Keratinocyte (primary cell): ENCODE measurements at regions not wholly inside any gene's neighbourhood (a gene's known extent, or its start where the extent isn't known, plus 50 kb on each side); places are given as distances from the start of the nearest gene placed in this dataset.

Experiments used
- DNase-seq: peaks from one replicate; pipeline ENCODE4 v3.0.0-alpha.2; 2011; ENCODE audit warnings: low read depth, missing footprints, low spot score
- FAIRE-seq: peaks from 2 replicates; lab custom pipeline; 2011; peaks lifted over from hg19 to GRCh38; lab: Jason Lieb, UNC
- H2AFZ ChIP-seq: 2 replicates; pipeline ENCODE4 v1.6.0; 2012; ENCODE audit warnings: low read length, control low read depth, inconsistent platforms; ENCODE audit not compliant: control insufficient read depth
- H3K27ac ChIP-seq: 2 replicates; pipeline ENCODE4 v1.5.1; 2011; ENCODE audit warnings: low read length; ENCODE audit not compliant: control insufficient read depth, insufficient read depth
- H3K27me3 ChIP-seq: 3 replicates; pipeline ENCODE4 v1.6.0; 2011; ENCODE audit warnings: low read length; ENCODE audit not compliant: control insufficient read depth, insufficient read depth; ENCODE audit errors: extremely low read depth
- H3K36me3 ChIP-seq, 2 experiments: 2 replicates in 1 of 2; 3 replicates in 1 of 2; pipeline ENCODE4 v1.5.1; 2011; ENCODE audit warnings: low read length in 2 of 2, mild to moderate bottlenecking in 1 of 2; ENCODE audit not compliant: control insufficient read depth in 2 of 2, insufficient read depth in 2 of 2; ENCODE audit errors: extremely low read depth in 1 of 2
- H3K4me1 ChIP-seq: 3 replicates; pipeline ENCODE4 v1.5.1; 2011; ENCODE audit warnings: low read length; ENCODE audit not compliant: control insufficient read depth, insufficient read depth; ENCODE audit errors: extremely low read depth
- H3K4me2 ChIP-seq: 3 replicates; pipeline ENCODE4 v1.6.0; 2011; ENCODE audit warnings: low read depth, low read length; ENCODE audit not compliant: control insufficient read depth, insufficient read depth; ENCODE audit errors: extremely low read depth
- H3K4me3 ChIP-seq, 3 experiments: fragments of 200-600 bp in 1 of 3; sonication (generic) in 1 of 3; 2 replicates in 2 of 3; 3 replicates in 1 of 3; pipeline ENCODE4 v1.5.1; 2011 to 2016; ENCODE audit warnings: low read length in 3 of 3, mild to moderate bottlenecking in 3 of 3, control low read depth in 2 of 3, inconsistent platforms in 1 of 3, low read depth in 1 of 3, mixed read lengths in 1 of 3, mixed run types in 1 of 3, moderate library complexity in 1 of 3; ENCODE audit not compliant: control insufficient read depth in 2 of 3, insufficient read depth in 2 of 3; ENCODE audit errors: extremely low read depth in 1 of 3
- H3K79me2 ChIP-seq: 2 replicates; pipeline ENCODE4 v1.6.0; 2012; ENCODE audit warnings: low read length; ENCODE audit not compliant: control insufficient read depth, insufficient read depth
- H3K9ac ChIP-seq: 3 replicates; pipeline ENCODE4 v1.6.0; 2011; ENCODE audit warnings: low read length; ENCODE audit not compliant: control insufficient read depth, insufficient read depth; ENCODE audit errors: extremely low read depth
- H3K9me1 ChIP-seq: 3 replicates; pipeline ENCODE4 v1.6.0; 2011; ENCODE audit warnings: low read length; ENCODE audit not compliant: control insufficient read depth, insufficient read depth; ENCODE audit errors: extremely low read depth
- H3K9me3 ChIP-seq: 2 replicates; pipeline ENCODE4 v1.5.1; 2012; ENCODE audit warnings: low read depth, low read length; ENCODE audit not compliant: control insufficient read depth
- H4K20me1 ChIP-seq: 3 replicates; pipeline ENCODE4 v1.6.0; 2011; ENCODE audit warnings: low read length; ENCODE audit not compliant: control insufficient read depth, insufficient read depth; ENCODE audit errors: extremely low read depth
- EZH2 ChIP-seq: IDR thresholded peaks from one replicate; pipeline ENCODE4 v1.6.1; 2012; ENCODE audit warnings: inconsistent platforms, mild to moderate bottlenecking, low read length, moderate library complexity
- dilution Hi-C: fragments of 300-500 bp; cut with MboI; formaldehyde crosslinking; loops from one replicate; pipeline ENCODE4 v1.7.0; 2020; ENCODE audit warnings: low sequenced_read_pairs; ENCODE audit not compliant: extremely low pct_ligation_motif_present
- TF ChIP-seq, protein P1 (sequence below), 3 experiments: IDR thresholded peaks in 1 of 3; conservative IDR thresholded peaks in 1 of 3; optimal IDR thresholded peaks in 1 of 3; 2 replicates in 2 of 3; 3 replicates in 1 of 3; pipeline versions ENCODE3 to v1.5.1; 2011; ENCODE audit warnings: low read length in 3 of 3, mild to moderate bottlenecking in 3 of 3, moderate library complexity in 2 of 3, control low read depth in 1 of 3, inconsistent platforms in 1 of 3; ENCODE audit not compliant: insufficient read depth in 2 of 3; ENCODE audit errors: extremely low read depth in 1 of 3

DNA sequence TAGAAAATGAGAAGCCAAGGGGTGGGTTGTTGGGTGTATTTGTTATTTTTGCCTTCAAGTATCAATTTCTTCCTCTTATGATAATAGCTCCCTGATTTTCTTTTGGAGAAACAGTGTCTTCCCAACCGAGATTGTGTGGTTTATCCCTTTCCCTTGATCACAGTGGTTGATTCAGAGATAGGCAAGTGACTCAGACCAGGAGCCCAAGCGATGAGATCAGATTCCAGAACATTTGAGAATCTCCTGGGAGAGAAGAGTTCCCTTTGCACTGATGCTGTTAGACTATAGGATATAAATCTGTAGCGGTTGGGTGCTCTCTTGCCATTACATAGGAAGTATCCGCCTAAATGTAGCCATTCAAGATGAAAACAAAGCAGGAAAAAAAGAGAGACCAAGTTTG, 90.1 kb upstream of the WDR26 start:
- H3K9ac ChIP-seq, result no peak overlapping the region
- no peaks in the 10 kb centered on the region for H3K36me3 ChIP-seq
- FAIRE-seq (no peak), DNase-seq (no peak)
- no peaks in the 10 kb centered on the region for H3K79me2 ChIP-seq
- no peak overlapping the region for H3K27ac ChIP-seq
- H4K20me1 ChIP-seq, result no peaks in the 10 kb centered on the region
- no peak overlapping the region for H2AFZ ChIP-seq
- no peaks in the 10 kb centered on the region for H3K9me1 ChIP-seq
- no peak overlapping the region for H3K4me2 ChIP-seq
- TF ChIP-seq, protein P1, sequence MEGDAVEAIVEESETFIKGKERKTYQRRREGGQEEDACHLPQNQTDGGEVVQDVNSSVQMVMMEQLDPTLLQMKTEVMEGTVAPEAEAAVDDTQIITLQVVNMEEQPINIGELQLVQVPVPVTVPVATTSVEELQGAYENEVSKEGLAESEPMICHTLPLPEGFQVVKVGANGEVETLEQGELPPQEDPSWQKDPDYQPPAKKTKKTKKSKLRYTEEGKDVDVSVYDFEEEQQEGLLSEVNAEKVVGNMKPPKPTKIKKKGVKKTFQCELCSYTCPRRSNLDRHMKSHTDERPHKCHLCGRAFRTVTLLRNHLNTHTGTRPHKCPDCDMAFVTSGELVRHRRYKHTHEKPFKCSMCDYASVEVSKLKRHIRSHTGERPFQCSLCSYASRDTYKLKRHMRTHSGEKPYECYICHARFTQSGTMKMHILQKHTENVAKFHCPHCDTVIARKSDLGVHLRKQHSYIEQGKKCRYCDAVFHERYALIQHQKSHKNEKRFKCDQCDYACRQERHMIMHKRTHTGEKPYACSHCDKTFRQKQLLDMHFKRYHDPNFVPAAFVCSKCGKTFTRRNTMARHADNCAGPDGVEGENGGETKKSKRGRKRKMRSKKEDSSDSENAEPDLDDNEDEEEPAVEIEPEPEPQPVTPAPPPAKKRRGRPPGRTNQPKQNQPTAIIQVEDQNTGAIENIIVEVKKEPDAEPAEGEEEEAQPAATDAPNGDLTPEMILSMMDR (optimal IDR thresholded peaks at IDR 0.05 in 1 of 3, IDR thresholded peaks at IDR 0.05 in 1 of 3, conservative IDR thresholded peaks at IDR 0.05 in 1 of 3; ENCODE audit: extremely low read depth in 1 of 3, insufficient read depth in 2 of 3, low read length in 3 of 3), result no peak
- no peak for TF ChIP-seq EZH2
- dilution Hi-C loops, result no loop called here
- no peaks in the 10 kb centered on the region for H3K9me3 ChIP-seq
- peaks cover 32% of the 10 kb centered on the region for H3K4me1 ChIP-seq
- no peak overlapping the region for H3K4me3 ChIP-seq
- H3K27me3 ChIP-seq, result no peaks in the 10 kb centered on the region

DNA sequence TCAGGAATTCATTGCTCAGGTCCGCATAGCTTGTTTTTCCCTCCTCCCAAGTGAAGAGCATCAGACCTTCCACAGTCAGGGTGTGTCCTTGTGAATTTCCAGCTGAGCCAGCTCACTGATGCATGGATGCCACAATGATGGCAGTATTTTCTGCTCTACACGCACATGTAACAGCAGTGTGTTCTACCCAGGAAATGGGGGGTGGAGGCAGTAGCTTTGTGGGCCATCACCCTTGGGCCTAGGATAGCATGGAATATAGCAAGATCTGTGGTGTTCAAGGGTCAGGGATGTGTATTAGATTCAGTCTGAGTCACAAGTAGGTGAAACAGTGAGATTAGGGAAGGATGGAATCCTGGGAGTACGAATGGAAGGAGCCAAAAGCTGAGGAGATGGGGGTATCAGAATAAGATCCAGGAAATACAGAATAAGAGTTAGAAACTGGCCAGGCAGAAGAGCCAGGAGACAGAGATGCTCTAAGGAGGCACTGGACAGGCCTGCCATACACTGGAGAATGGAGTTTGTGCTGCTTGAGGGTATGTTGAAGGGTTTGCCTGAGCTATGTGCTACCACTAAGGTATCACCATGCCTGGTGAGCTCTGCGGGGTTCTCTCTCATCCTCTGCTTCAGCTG, 90.6 kb upstream of the CNIH3 start:
- no peak overlapping the region for H3K4me3 ChIP-seq
- peak overlapping the region; percentile 11 for H2AFZ ChIP-seq
- no peaks in the 10 kb centered on the region for H3K9me3 ChIP-seq
- H3K9me1 ChIP-seq, result no peaks in the 10 kb centered on the region
- FAIRE-seq, result no peak
- no peaks in the 10 kb centered on the region for H4K20me1 ChIP-seq
- dilution Hi-C loops, result no loop called here
- H3K79me2 ChIP-seq, result no peaks in the 10 kb centered on the region
- TF ChIP-seq EZH2, result no peak
- TF ChIP-seq, protein P1 (optimal IDR thresholded peaks at IDR 0.05 in 1 of 3, IDR thresholded peaks at IDR 0.05 in 1 of 3, conservative IDR thresholded peaks at IDR 0.05 in 1 of 3; ENCODE audit: extremely low read depth in 1 of 3, insufficient read depth in 2 of 3, low read length in 3 of 3), result no peak
- H3K9ac ChIP-seq, result no peak overlapping the region
- peak overlapping the region; percentile 4 for H3K27ac ChIP-seq
- H3K4me2 ChIP-seq, result no peak overlapping the region
- H3K27me3 ChIP-seq, result no peaks in the 10 kb centered on the region
- H3K4me1 ChIP-seq, result peaks cover 32% of the 10 kb centered on the region
- DNase-seq, result no peak
- no peaks in the 10 kb centered on the region for H3K36me3 ChIP-seq
